ENCODE measurements at regions not wholly inside any gene's neighbourhood (a gene's known extent, or its start where the extent isn't known, plus 50 kb on each side); places are given as distances from the start of the nearest gene placed in this dataset.

DNA sequence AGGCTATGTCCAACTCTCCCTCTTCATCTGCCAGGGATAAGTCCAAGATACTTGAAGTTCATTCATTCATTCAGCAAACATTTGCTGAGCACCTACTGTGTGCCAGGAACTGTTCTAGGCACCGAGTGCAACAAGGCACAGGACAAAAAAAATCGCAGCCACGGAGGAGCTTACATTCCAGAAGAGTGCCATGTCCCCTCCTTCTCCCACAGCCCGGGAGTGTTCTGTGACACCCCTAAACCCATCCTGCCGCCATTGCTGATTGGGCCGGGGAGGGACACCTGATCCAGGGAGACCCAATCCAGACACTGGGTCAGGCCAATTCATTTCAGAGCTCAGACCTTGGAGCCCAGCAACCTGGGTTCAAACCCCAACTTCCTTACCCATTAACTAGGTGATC lies 58.1 kb upstream of the NEURL1B start:
- Histone ChIP-seq H3K27me3 (ENCODE audit: insufficient read depth) (no peaks in the 10 kb centered on the region), H3F3A (replicated peaks; ENCODE audit: low read depth) (no peaks in the 10 kb centered on the region; the same call in none of the 2 replicates), H3K27ac (ENCODE audit: low read depth) (no peak overlapping the region), H2AFZ (no peak overlapping the region), H3K79me2 (replicated peaks; ENCODE audit: insufficient read depth) (no peaks in the 10 kb centered on the region), H3K4me3 (no peak overlapping the region), H3K4me2 (no peak overlapping the region), H3K9me2 (ENCODE audit: insufficient read depth) (peaks cover 8% of the 10 kb centered on the region; the same call in 1 of the 2 replicates), H4K20me1 (replicated peaks; ENCODE audit: insufficient read depth) (no peaks in the 10 kb centered on the region), H3K36me3 (ENCODE audit: insufficient read depth) (no peaks in the 10 kb centered on the region), H3K4me1 (ENCODE audit: insufficient read depth) (peaks cover 22% of the 10 kb centered on the region)
- TF ChIP-seq, protein P1, sequence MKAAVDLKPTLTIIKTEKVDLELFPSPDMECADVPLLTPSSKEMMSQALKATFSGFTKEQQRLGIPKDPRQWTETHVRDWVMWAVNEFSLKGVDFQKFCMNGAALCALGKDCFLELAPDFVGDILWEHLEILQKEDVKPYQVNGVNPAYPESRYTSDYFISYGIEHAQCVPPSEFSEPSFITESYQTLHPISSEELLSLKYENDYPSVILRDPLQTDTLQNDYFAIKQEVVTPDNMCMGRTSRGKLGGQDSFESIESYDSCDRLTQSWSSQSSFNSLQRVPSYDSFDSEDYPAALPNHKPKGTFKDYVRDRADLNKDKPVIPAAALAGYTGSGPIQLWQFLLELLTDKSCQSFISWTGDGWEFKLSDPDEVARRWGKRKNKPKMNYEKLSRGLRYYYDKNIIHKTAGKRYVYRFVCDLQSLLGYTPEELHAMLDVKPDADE (IDR thresholded peaks at IDR 0.05), result no peak
- no peak for TF ChIP-seq NANOG (IDR thresholded peaks at IDR 0.05; ENCODE audit: borderline replicate concordance)
- no peak for TF ChIP-seq ZNF114 (CRISPR knock-in tag; IDR thresholded peaks at IDR 0.05)
- TF ChIP-seq JUNB (IDR thresholded peaks at IDR 0.05; ENCODE audit: unreplicated experiment), result no peak
- no peak for TF ChIP-seq EZH2 (IDR thresholded peaks at IDR 0.05; ENCODE audit: low read depth, unreplicated experiment)
- TF ChIP-seq, protein P2, sequence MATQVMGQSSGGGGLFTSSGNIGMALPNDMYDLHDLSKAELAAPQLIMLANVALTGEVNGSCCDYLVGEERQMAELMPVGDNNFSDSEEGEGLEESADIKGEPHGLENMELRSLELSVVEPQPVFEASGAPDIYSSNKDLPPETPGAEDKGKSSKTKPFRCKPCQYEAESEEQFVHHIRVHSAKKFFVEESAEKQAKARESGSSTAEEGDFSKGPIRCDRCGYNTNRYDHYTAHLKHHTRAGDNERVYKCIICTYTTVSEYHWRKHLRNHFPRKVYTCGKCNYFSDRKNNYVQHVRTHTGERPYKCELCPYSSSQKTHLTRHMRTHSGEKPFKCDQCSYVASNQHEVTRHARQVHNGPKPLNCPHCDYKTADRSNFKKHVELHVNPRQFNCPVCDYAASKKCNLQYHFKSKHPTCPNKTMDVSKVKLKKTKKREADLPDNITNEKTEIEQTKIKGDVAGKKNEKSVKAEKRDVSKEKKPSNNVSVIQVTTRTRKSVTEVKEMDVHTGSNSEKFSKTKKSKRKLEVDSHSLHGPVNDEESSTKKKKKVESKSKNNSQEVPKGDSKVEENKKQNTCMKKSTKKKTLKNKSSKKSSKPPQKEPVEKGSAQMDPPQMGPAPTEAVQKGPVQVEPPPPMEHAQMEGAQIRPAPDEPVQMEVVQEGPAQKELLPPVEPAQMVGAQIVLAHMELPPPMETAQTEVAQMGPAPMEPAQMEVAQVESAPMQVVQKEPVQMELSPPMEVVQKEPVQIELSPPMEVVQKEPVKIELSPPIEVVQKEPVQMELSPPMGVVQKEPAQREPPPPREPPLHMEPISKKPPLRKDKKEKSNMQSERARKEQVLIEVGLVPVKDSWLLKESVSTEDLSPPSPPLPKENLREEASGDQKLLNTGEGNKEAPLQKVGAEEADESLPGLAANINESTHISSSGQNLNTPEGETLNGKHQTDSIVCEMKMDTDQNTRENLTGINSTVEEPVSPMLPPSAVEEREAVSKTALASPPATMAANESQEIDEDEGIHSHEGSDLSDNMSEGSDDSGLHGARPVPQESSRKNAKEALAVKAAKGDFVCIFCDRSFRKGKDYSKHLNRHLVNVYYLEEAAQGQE (IDR thresholded peaks at IDR 0.05; ENCODE audit: unreplicated experiment), result no peak
- no peak for TF ChIP-seq CREB1 (CRISPR knock-in tag; IDR thresholded peaks at IDR 0.05; ENCODE audit: low read depth)
- TF ChIP-seq ZNF331 (CRISPR knock-in tag; IDR thresholded peaks at IDR 0.05; ENCODE audit: low read depth), result no peak
- TF ChIP-seq, protein P3, sequence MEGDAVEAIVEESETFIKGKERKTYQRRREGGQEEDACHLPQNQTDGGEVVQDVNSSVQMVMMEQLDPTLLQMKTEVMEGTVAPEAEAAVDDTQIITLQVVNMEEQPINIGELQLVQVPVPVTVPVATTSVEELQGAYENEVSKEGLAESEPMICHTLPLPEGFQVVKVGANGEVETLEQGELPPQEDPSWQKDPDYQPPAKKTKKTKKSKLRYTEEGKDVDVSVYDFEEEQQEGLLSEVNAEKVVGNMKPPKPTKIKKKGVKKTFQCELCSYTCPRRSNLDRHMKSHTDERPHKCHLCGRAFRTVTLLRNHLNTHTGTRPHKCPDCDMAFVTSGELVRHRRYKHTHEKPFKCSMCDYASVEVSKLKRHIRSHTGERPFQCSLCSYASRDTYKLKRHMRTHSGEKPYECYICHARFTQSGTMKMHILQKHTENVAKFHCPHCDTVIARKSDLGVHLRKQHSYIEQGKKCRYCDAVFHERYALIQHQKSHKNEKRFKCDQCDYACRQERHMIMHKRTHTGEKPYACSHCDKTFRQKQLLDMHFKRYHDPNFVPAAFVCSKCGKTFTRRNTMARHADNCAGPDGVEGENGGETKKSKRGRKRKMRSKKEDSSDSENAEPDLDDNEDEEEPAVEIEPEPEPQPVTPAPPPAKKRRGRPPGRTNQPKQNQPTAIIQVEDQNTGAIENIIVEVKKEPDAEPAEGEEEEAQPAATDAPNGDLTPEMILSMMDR (conservative IDR thresholded peaks at IDR 0.05; ENCODE audit: low read depth in 2 of 2), result no peak
- TF ChIP-seq POLR2AphosphoS5 (IDR thresholded peaks at IDR 0.05; ENCODE audit: low read depth), result no peak
- no peak for TF ChIP-seq EZH2phosphoT487 (IDR thresholded peaks at IDR 0.05; ENCODE audit: unreplicated experiment)
- no peak for TF ChIP-seq ZNF462 (CRISPR knock-in tag; IDR thresholded peaks at IDR 0.05)
- no peak for TF ChIP-seq STAT1 (IDR thresholded peaks at IDR 0.05; ENCODE audit: unreplicated experiment)
- Mint-ChIP-seq H3K4me3 (no peak overlapping the region), H3K36me3 (ENCODE audit: low read depth) (no peaks in the 10 kb centered on the region), H3K4me1 (peaks cover 46% of the 10 kb centered on the region), H3K27me3 (ENCODE audit: insufficient read depth, low read depth, poor library complexity) (peaks cover 22% of the 10 kb centered on the region), H3K27ac (no peak overlapping the region), H3K9me3 (no peaks in the 10 kb centered on the region)
- ATAC-seq, result no peak
- DNase-seq (ENCODE audit: low spot score), result no peak
